CD4-positive, alpha-beta T cell treated with Interleukin-6 for 4 hours (primary cell): ENCODE measurements at regions not wholly inside any gene's neighbourhood (a gene's known extent, or its start where the extent isn't known, plus 50 kb on each side); places are given as distances from the start of the nearest gene placed in this dataset.
"Not testable (repeated sequence)": the region's sequence is repeated elsewhere in the genome, so short reads cannot be mapped to it uniquely, and the experiment has no call there.

Experiments
- DNase-seq: peaks from one replicate; pipeline ENCODE4 v3.0.0-alpha.2; 2020; ENCODE audit warnings: mixed read lengths

DNA sequence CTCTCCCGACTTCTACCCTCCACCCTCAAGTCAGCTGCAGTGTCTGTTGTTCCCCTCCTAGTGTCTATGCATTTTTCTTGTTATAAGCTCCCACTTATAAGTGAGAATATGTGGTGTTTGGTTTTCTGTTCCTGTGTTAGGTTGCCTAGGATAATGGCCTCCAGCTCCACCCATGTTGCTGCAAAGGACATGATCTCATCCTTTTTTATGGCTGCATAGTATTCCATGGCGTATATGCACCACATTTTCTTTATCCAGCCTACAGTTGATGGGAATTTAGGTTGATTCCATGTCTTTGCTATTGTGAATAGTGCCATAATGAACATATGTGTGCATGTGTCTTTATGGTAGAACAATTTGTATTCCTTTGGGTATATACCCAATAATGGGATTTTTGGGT, 80.7 kb downstream of the SPTSSA start:
- not testable (repeated sequence) for DNase-seq

DNA sequence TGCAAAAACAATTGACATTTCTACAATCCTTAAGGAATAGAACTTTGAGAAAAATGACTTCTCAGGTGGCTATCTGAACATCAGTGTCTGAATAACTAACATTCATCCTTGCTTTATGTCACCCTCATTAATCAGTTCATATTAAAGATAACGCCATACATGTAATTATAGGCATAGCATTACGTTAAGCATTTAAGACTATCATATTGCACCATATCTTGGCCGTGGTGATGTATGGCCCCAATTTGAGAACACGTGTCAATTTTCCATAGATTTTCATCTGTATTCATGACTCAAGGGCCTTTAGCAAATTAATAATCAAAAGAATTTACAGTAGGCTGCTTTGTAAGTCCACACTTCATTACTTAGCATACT, 81.6 kb downstream of the SPTSSA start:
- no peak for DNase-seq

DNA sequence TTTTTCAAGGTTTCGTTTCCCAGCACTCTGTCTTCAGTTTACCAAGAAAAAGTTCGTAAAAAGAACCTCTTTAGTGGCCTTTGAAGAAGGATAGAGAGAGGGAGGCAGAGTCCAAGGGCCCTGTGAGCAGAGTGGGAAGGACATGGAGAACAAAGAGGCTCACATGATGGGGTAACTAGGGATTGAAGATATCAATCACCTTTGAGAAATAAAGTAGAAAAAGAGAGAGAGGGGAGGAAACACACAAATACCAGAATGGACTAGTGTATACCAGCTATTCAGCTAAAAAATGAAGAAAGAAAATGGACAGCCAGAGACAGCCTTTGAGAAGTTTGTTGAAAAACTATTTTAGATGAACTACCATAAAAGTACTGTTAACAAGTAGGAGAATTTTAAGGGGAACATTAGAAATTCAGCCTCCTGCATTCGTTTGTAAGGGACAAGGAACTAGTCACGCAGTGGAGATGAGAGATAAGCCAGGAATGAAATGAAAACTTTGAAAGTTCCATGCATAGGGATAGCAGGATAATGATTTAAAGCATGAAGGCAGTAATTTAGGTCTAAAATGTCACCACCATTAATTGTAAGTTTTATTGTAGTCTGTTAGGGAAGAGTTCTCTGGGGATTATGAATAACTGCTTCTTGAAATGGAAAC, 82.1 kb downstream of the SPTSSA start:
- DNase-seq: no peak

DNA sequence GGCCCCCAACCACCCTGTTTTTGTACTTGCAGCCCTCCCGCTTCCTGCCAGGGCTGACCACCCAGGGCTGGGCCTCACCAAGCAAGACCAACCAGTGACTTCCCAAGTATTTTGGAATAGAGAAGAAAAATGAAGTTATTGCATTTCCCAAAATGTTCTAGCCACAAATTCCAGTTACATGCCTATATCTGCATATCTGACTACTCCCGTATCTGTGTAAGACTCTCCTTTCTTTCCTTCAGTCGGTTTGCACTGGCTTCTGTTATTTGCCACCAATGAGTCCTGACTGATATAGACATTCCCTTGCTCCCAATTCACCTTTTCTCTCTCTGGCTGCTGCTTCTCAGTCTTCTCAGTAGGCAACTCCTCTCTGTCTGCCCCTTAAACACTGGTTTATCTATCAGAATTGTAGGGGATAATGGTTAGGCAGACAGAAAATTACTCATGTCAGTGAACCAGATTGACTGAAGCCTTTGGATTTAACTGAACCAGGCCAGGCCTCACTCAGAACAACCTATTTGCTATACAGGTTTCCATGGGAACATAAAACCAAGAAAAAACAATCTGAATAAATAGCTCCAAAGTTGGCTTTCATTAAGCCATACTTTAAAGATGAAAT, 85.3 kb downstream of the SPTSSA start:
- no peak for DNase-seq

DNA sequence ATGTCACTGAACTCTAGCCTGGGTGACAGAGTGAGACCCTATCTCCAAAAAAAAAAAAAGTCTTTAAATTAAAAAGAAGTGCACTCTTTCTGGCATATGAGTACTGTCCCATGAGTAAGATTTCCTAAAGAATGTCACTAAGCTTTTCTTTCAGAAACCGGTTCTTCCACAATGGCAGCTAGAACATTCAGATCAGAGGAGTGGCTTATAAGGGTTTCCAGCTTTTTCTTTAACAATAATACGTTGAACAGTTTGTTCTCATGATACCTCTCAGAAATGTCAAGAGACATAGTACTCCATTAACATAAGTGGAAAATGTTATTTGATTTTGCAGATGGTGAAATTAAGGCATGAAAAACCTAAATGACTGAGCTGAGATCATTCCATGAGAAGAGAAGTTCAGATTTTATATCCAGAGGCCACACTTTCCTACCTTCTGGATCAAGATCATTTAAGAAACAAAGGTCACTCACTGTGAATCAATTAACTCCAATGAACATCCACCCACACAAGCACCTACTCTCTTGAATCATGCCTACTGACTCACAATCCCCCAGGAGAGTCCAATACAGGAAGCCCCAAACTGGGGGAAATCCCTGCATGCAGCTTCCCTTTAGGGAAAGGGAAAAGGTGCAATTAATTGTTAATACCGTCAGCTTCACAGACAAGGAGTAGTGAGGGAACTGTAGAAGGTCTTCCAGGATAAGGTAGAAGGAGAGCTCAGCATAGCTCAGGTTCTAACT, 86.9 kb downstream of the SPTSSA start:
- no peak for DNase-seq

DNA sequence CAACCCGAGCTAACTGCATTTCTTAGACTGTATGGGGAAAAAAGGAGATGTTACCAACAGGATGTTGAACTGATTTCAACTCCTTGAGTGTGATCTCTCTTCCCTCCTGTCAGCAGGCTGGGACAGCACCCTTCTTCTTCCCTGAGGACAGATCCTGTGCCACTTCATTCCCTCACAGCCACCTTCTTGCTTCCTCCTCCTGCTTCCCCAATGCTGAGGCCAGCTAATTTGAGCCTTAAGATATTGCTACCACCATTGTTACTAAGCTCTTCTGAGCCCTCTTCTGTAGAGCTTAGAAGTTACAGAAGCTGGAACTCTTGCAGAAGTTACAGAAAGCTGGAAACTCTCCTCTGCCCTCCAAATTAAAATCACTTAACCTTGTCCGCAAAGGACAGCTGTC, 88.8 kb downstream of the SPTSSA start:
- DNase-seq: no peak

DNA sequence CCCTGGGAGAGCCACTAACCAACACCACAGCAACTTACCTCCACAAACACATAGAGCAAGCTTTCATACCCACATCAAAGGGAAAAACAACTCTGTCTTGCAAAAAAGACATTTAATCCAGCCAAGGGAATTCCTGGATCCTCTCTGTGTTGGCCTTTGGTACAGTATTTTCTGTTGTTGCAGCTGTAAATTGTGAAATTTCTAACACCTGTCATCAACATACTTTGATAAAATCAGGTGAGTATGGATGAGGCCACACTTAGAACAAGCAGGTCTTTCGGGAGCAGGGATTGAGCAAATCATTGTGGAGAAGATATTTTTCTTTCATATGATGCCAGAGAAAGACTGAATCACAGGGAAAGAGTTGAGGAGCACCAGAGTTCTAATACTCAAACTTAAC, 89.3 kb downstream of the SPTSSA start:
- DNase-seq: no peak

DNA sequence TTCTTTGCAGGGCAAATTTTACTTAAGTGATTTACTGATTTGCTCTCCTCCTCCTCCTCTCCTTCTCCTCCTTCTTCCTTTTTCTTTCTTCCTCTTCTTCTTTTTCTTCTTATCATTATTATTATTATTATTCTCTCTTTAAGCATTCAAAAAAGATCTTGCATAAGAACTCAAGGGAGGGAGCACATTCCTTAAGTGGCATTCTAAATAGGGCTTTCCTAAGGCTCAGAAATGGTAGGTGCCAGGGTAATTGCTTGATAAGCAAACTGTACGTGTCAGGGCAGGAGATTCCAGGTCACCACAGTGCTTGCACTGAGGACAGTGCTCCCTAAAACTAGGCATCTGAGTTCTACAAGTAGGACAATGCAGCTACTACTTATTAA, 92.4 kb downstream of the SPTSSA start:
- DNase-seq: no peak

DNA sequence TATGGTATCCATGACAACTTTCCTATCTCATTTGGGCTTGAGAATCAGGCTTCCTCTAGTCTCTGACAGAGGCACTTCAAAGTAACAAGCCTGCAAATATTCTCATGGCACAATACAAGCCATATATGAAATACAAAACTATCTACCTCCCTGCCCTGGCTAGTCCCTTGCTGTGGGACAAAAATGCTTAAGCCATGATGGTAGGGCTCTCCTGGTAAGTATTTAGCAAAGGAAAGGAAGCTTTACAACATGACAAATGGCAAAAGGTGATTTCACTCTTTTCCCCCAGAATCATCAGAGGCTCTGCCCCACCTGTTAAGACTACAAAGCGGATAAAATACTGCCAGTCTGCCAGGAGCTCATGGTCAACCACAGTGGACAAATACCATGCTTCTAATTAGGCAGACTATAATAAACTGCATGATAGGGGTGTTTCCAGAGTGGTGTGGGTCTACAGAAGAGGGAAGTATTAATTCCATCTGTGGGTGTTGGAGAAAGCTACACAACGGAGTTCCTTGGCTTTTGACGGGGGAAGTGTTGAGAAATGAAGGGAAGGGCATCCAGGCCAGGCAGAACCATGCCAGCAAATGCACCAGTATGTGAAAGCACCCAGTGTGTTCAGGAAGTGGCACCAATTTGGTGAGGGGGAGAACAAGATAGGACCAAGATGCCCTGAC, 92.9 kb downstream of the SPTSSA start:
- no peak for DNase-seq

DNA sequence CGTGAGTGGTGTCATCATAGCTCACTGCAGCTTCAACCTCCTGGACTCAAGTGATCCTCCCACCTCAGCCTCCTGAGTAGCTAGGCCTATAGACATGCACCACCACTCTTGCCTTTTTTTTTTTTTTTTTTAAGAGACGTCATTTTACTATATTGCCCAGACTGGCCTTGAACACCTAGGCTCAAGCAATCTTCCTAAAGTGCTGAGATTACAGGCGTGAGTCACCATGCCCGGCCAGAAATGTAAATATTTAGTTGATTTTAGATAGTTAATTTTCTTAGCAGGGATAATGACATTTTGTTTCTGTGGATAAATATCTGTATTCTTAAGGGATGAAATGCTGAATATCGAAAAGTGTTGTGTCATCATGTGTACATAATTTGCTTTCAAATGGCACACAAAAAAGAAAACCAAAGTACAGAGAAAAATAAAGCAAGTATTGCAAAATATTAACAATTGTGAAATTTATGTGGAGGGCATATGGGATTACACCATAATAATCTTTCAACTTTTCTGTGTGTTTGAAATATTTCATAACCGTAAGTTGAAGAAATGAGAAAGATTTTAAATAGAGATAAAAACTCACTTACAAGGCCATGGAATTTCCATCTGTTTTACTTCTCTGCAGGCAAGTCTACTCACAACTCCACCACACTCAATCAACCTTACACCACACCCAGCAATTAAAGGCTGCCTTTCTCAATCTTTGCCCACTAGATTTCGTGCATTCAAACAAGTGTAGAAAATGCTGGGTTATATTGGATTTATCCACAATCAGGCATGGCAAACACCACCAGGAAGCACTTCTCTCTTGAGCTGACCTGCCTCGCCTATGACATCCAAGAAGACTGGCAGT, 93.7 kb downstream of the SPTSSA start:
- DNase-seq: no peak

DNA sequence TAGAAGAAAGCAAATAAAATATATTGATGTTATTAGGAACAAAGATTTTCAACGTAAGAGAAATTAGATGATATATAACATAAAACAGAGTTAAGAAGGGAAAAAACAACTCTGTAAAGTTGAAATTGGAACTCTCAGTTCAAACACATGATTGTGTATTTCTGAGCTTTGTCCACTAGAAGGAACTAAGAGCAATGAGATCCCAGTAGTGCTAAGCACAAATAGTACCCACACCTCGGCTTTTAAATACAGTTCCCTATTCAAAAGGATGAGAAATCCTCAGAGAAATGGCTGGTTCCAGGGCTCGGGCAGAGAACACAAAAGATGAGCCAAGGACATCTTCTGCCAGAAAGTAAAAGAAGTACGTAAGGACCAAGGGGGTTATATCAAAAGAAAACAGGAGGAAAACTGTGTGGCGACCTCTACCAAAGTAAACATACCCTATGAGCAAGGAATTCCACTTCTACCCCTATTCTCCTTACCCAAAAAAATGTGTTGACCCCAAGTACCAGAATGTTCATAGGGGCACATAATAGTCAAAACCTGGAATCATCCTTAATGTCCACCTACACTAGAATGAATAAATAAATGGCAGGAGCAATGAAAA, 96.6 kb downstream of the SPTSSA start:
- no peak for DNase-seq

DNA sequence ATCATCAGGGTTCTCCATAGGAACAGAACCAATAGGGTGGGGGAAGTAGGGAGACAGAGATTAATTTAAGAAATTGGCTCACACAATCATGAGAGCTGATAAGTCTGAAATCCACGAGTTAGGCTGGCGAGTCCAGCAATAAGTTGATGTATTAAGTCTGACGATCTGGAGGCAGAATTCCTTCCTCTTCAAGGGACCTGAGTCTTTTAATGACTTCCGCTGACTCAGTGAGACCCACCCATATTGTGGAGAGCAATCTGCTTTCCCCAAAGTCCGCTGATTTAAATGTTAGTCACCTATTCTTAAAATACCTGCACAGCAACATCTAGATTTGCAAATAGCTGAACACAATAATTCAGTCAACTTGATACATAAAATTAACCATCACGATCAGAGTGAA, 97.8 kb downstream of the SPTSSA start:
- no peak for DNase-seq

DNA sequence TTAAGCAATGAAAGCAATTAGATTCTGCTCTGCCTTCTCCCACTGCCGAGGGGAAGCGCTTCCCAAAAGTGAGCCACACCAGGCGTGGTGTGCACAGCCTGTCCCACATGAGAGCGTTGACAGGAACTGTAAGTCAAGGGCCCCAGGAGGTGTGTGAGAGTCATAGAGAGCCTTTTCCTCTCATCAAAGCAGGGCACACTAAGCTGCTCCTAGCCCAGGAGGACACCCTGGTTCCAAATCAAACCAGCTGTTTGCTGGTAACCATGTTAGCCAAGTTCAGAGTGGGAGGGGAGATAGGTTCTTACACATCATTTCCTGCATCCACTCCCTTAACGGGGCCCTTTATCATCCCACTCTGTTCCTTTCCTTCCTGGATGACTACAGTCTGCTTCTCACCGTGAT, 98.3 kb downstream of the SPTSSA start:
- no peak for DNase-seq

DNA sequence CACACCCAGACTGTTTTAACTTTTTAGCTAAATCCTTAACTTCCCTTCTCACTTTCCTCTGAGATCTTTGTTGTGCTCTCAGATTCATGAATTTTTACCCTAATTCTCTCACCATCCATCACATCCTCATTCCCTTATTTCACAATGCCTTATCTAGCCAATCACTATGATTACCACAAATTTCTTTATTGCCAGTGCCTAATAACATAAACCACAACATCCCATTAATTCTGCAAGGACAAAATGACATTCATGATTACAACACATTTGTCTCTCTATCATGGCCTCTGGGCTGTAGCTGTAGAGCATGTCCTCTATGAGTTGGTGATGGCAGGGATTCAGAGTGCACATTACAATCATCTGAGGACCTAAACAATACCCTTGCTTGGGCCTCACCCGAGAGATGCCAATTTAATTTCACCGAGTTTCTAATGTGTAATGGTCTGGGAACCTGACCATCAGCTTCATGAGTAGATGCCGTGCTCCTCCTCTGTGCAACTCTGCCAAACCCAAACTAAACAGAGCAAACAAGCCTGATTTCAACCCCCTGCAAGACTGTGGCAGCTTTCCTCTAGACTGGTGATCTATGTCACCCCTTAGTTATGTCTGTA, 99.3 kb downstream of the SPTSSA start:
- no peak for DNase-seq

DNA sequence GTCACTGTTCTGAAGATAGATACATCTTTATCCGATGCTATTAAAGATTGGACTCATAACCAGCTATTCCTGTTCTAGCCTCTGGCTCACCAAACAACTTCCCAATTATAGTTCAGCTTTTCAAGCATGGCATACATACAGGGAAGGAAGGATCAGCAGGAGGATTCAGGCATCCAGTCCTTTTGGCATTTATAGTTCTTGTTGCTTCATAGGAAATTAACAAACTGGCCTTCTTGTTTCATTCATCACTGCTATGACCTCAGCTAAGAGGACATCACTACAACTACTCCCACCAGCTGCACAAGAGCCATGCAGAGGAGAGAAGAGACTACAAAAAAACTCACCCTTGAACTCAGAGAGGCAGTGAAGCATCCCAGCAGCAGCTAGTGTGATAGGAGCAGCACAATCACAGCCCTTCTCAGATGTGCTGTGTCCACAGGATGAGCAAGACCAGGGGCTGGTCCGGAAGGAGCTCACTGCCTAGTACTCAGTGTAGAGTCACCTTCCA, 100.5 kb downstream of the SPTSSA start:
- no peak for DNase-seq

DNA sequence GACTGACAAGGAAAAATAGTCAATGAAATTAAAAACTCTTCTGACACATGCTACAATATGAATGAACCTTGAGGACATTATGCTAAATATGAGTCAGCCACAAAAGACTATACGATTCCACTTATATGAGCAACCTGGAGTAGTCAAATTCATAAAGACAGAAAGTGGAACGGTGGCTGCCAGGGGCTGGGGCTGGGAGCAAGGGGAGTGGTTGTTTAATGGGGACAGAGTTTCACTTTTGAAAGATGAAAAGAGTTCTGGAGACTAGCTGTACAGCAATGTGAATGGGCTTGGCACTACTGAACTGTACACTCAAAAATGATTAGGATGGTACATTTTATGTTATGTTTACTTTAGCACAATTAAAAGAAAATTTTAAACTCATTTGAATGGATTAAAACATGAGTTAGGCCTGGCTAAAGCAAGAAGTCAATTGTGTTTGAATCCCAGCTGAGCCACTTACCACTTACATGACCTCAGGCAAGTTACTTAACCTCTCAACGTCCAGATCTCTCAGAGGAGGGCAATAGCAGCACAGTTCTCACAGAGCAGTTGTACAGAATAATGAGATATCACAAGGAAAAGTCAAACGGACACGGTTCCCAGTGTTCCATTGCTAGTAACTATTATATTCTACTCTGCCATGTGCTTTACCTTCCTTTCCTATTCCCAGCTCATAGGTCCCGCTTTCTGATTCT, 102.5 kb downstream of the SPTSSA start:
- no peak for DNase-seq

DNA sequence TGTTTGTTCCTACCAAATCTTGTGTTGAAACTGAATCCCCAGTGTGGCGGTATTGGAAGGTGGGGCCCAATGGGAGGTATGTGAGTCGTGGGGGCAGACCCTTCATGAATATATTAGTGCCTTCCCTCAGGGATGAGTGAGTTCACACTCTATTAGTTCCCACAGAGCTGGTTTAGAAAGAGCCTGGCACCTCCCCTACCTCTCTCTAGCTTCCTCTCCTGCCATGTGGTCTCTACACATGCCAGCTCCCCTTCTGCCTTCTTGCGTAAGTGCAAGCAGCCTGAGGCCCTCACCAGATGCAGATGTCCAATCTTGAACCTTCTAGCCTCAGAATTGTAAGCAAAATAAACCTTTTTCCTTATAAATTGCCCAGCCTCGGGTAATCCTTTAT, 105.8 kb downstream of the SPTSSA start:
- DNase-seq: no peak

DNA sequence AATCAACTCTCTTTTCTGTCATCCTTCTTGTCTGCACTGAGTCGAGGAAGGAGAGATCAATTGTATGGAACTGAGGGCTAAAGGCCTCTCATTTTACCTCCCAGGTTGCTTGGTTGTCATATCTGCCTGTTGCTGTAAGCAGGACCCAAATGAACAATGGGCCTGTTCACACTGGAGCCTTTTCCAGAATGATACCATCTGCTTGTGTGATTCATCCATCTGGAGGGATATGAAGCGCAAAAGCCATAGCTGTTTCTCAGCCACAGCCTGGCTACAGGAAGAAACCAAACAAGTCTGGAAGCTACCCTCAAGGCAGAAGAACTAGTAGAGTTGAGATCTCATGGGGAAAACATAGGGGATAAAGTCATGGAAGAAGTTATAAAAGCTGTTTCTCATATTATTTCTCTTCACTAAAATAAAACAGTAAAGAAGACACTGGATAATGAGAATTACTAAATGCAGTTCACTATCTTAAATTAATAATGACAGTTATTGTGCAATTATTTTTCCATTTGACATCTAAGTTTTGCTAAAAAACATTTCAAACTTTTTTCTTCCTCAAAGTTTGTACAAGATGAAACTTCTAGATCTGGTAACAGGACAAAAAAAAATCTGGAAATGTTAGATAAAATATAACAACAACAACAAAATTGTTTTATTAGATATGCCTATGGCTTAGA, 106.3 kb downstream of the SPTSSA start:
- no peak for DNase-seq

DNA sequence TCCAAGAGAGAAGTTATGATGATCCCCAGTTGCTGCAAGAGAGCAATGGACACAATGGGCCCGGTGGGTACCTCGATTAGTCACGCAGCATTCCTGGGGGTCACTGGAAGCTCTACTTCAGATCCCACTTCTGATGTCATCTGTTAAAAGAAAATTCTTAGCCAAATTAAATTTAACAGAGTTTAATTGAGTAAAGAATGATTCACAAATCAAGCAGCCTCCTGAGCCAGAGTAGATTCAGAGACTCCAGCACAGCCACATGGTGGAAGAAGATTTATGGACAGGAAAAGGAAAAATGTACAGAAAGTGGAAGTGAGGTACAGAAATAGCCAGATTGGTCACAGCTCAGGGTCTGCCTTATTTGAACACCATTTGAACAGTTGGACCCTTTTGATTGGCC, 107.5 kb downstream of the SPTSSA start:
- DNase-seq: no peak

DNA sequence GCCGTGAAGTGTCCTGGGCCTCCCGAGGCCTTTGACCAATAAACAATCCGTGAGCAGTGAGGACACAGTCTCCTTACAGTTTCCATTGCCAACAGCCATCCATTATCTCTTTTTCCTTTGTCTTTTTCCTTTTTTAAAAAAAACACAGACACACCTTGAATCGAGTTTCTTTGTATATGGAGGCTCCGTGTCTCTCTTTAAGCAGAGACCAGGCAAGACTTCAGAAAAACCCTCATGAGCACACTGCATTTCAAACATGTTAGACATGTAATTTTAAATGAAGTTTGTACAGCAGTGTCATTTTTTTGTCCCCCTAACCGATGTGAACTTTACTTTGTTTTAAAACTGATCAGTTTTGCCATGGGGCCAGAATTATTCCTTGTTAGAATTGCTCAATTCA, 111.1 kb downstream of the SPTSSA start:
- no peak for DNase-seq

DNA sequence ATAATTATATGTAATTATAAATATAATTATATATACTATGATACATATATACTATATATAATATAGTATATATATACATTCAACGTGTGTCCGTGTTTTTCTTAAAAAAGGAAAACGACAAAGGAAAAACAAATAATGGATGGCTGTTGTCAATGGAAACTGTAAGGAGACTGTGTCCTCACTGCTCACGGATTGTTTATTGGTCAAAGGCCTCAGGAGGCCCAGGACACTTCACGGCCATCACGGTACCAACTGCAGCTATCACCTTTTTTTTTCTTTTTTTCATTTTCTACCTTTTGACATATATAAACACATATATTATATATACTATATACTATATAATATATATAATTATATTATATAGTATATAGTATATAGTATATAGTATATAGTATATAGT, 113.4 kb downstream of the SPTSSA start:
- no peak for DNase-seq
